ENCODE measurements at regions not wholly inside any gene's neighbourhood (a gene's known extent, or its start where the extent isn't known, plus 50 kb on each side); places are given as distances from the start of the nearest gene placed in this dataset.

GRCh38 chr7:18393465-18394118 is 102.0 kb upstream of the HDAC9 start:
- H3K4me3 ChIP-seq (ENCODE audit: low read length): no peak overlapping the region
- no peaks in the 10 kb centered on the region for H3K9me3 ChIP-seq (ENCODE audit: low read depth, low read length)
- no peaks in the 10 kb centered on the region for H3K27me3 ChIP-seq (ENCODE audit: insufficient read depth, low read length)
- peaks cover 25% of the 10 kb centered on the region for H3K4me1 ChIP-seq (ENCODE audit: insufficient read depth, low read length)

- Histone ChIP-seq H3K9me3 (ENCODE audit: low read depth, low read length) (no peaks in the 10 kb centered on the region), H3K27me3 (ENCODE audit: insufficient read depth, low read length) (no peaks in the 10 kb centered on the region), H3K4me1 (ENCODE audit: insufficient read depth, low read length) (peaks cover 13% of the 10 kb centered on the region), H3K4me3 (ENCODE audit: low read length) (no peak overlapping the region)
Observed at GRCh38 chr7:18395868-18396267, 99.7 kb upstream of the HDAC9 start.

GRCh38 chr7:18396953-18397352 is 98.6 kb upstream of the HDAC9 start:
- H3K9me3 ChIP-seq (ENCODE audit: low read depth, low read length): no peaks in the 10 kb centered on the region
- no peak overlapping the region for H3K4me3 ChIP-seq (ENCODE audit: low read length)
- H3K4me1 ChIP-seq (ENCODE audit: insufficient read depth, low read length): peaks cover 17% of the 10 kb centered on the region
- no peaks in the 10 kb centered on the region for H3K27me3 ChIP-seq (ENCODE audit: insufficient read depth, low read length)

GRCh38 chr7:18399436-18400235 is 95.9 kb upstream of the HDAC9 start:
- Histone ChIP-seq H3K4me3 (ENCODE audit: low read length) (no peak overlapping the region), H3K9me3 (ENCODE audit: low read depth, low read length) (no peaks in the 10 kb centered on the region)

GRCh38 chr7:18400275-18400674 is 95.3 kb upstream of the HDAC9 start:
- H3K4me3 ChIP-seq (ENCODE audit: low read length): no peak overlapping the region
- H3K4me1 ChIP-seq (ENCODE audit: insufficient read depth, low read length): peaks cover 31% of the 10 kb centered on the region
- no peaks in the 10 kb centered on the region for H3K27me3 ChIP-seq (ENCODE audit: insufficient read depth, low read length)
- no peaks in the 10 kb centered on the region for H3K9me3 ChIP-seq (ENCODE audit: low read depth, low read length)

More at GRCh38 chr7:18399436-18400235, 95.9 kb upstream of the HDAC9 start:
- Histone ChIP-seq H3K4me1 (ENCODE audit: insufficient read depth, low read length) (peaks cover 25% of the 10 kb centered on the region), H3K27me3 (ENCODE audit: insufficient read depth, low read length) (no peaks in the 10 kb centered on the region)

GRCh38 chr7:18400726-18401125 is 94.8 kb upstream of the HDAC9 start:
- Histone ChIP-seq H3K9me3 (ENCODE audit: low read depth, low read length) (no peaks in the 10 kb centered on the region), H3K4me3 (ENCODE audit: low read length) (no peak overlapping the region), H3K4me1 (ENCODE audit: insufficient read depth, low read length) (peaks cover 33% of the 10 kb centered on the region), H3K27me3 (ENCODE audit: insufficient read depth, low read length) (no peaks in the 10 kb centered on the region)

GRCh38 chr7:18401757-18402156 is 93.8 kb upstream of the HDAC9 start:
- Histone ChIP-seq H3K9me3 (ENCODE audit: low read depth, low read length) (no peaks in the 10 kb centered on the region), H3K4me1 (ENCODE audit: insufficient read depth, low read length) (peaks cover 33% of the 10 kb centered on the region)

GRCh38 chr7:18402488-18403183 is 92.9 kb upstream of the HDAC9 start:
- H3K27me3 ChIP-seq (ENCODE audit: insufficient read depth, low read length): no peaks in the 10 kb centered on the region
- H3K4me3 ChIP-seq (ENCODE audit: low read length): no peak overlapping the region
- H3K9me3 ChIP-seq (ENCODE audit: low read depth, low read length): no peaks in the 10 kb centered on the region
- H3K4me1 ChIP-seq (ENCODE audit: insufficient read depth, low read length): peaks cover 33% of the 10 kb centered on the region

More at GRCh38 chr7:18401757-18402156, 93.8 kb upstream of the HDAC9 start:
- no peak overlapping the region for H3K4me3 ChIP-seq (ENCODE audit: low read length)
- no peaks in the 10 kb centered on the region for H3K27me3 ChIP-seq (ENCODE audit: insufficient read depth, low read length)

- Histone ChIP-seq H3K9me3 (ENCODE audit: low read depth, low read length) (no peaks in the 10 kb centered on the region), H3K4me3 (ENCODE audit: low read length) (no peak overlapping the region), H3K4me1 (ENCODE audit: insufficient read depth, low read length) (peaks cover 23% of the 10 kb centered on the region), H3K27me3 (ENCODE audit: insufficient read depth, low read length) (no peaks in the 10 kb centered on the region)
Observed at GRCh38 chr7:18405726-18406125, 89.8 kb upstream of the HDAC9 start.

GRCh38 chr7:18407385-18407784 is 88.2 kb upstream of the HDAC9 start:
- no peaks in the 10 kb centered on the region for H3K27me3 ChIP-seq (ENCODE audit: insufficient read depth, low read length)

GRCh38 chr7:18408461-18408860 is 87.1 kb upstream of the HDAC9 start:
- no peaks in the 10 kb centered on the region for H3K9me3 ChIP-seq (ENCODE audit: low read depth, low read length)
- H3K27me3 ChIP-seq (ENCODE audit: insufficient read depth, low read length): no peaks in the 10 kb centered on the region
- peaks cover 7% of the 10 kb centered on the region for H3K4me1 ChIP-seq (ENCODE audit: insufficient read depth, low read length)
- H3K4me3 ChIP-seq (ENCODE audit: low read length): no peak overlapping the region

More at GRCh38 chr7:18407385-18407784, 88.2 kb upstream of the HDAC9 start:
- H3K4me1 ChIP-seq (ENCODE audit: insufficient read depth, low read length): peaks cover 12% of the 10 kb centered on the region
- H3K4me3 ChIP-seq (ENCODE audit: low read length): no peak overlapping the region
- H3K9me3 ChIP-seq (ENCODE audit: low read depth, low read length): no peaks in the 10 kb centered on the region

- no peaks in the 10 kb centered on the region for H3K9me3 ChIP-seq (ENCODE audit: low read depth, low read length)
- no peaks in the 10 kb centered on the region for H3K27me3 ChIP-seq (ENCODE audit: insufficient read depth, low read length)
- peaks cover 7% of the 10 kb centered on the region for H3K4me1 ChIP-seq (ENCODE audit: insufficient read depth, low read length)
- no peak overlapping the region for H3K4me3 ChIP-seq (ENCODE audit: low read length)
Observed at GRCh38 chr7:18408868-18409267, 86.7 kb upstream of the HDAC9 start.

- H3K27me3 ChIP-seq (ENCODE audit: insufficient read depth, low read length): no peaks in the 10 kb centered on the region
- no peak overlapping the region for H3K4me3 ChIP-seq (ENCODE audit: low read length)
- H3K9me3 ChIP-seq (ENCODE audit: low read depth, low read length): no peaks in the 10 kb centered on the region
- H3K4me1 ChIP-seq (ENCODE audit: insufficient read depth, low read length): no peaks in the 10 kb centered on the region
Observed at GRCh38 chr7:18413447-18413846, 82.1 kb upstream of the HDAC9 start.

GRCh38 chr7:18414885-18415284 is 80.7 kb upstream of the HDAC9 start:
- Histone ChIP-seq H3K27me3 (ENCODE audit: insufficient read depth, low read length) (no peaks in the 10 kb centered on the region), H3K9me3 (ENCODE audit: low read depth, low read length) (no peaks in the 10 kb centered on the region), H3K4me1 (ENCODE audit: insufficient read depth, low read length) (no peaks in the 10 kb centered on the region), H3K4me3 (ENCODE audit: low read length) (no peak overlapping the region)

- Histone ChIP-seq H3K4me1 (ENCODE audit: insufficient read depth, low read length) (no peaks in the 10 kb centered on the region), H3K4me3 (ENCODE audit: low read length) (no peak overlapping the region), H3K27me3 (ENCODE audit: insufficient read depth, low read length) (no peaks in the 10 kb centered on the region), H3K9me3 (ENCODE audit: low read depth, low read length) (no peaks in the 10 kb centered on the region)
Observed at GRCh38 chr7:18416988-18417387, 78.6 kb upstream of the HDAC9 start.
